ENCODE measurements at regions not wholly inside any gene's neighbourhood (a gene's known extent, or its start where the extent isn't known, plus 50 kb on each side); places are given as distances from the start of the nearest gene placed in this dataset.
"Not testable (repeated sequence)": the region's sequence is repeated elsewhere in the genome, so short reads cannot be mapped to it uniquely, and the experiment has no call there.

GRCh38 chr12:107597695-107598410 lies 87.7 kb upstream of the PWP1 start:
- DNase-seq (ENCODE audit: low read depth), result no peak
- H3K4me3 ChIP-seq (ENCODE audit: low read depth, low read length), result no peak overlapping the region
- TF ChIP-seq, protein P1, sequence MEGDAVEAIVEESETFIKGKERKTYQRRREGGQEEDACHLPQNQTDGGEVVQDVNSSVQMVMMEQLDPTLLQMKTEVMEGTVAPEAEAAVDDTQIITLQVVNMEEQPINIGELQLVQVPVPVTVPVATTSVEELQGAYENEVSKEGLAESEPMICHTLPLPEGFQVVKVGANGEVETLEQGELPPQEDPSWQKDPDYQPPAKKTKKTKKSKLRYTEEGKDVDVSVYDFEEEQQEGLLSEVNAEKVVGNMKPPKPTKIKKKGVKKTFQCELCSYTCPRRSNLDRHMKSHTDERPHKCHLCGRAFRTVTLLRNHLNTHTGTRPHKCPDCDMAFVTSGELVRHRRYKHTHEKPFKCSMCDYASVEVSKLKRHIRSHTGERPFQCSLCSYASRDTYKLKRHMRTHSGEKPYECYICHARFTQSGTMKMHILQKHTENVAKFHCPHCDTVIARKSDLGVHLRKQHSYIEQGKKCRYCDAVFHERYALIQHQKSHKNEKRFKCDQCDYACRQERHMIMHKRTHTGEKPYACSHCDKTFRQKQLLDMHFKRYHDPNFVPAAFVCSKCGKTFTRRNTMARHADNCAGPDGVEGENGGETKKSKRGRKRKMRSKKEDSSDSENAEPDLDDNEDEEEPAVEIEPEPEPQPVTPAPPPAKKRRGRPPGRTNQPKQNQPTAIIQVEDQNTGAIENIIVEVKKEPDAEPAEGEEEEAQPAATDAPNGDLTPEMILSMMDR (IDR thresholded peaks at IDR 0.05; ENCODE audit: insufficient read depth, low read depth, low read length), result no peak

GRCh38 chr12:107598906-107599305 lies 86.7 kb upstream of the PWP1 start:
- H3K4me3 ChIP-seq (ENCODE audit: low read depth, low read length), result no peak overlapping the region
- TF ChIP-seq, protein P1 (IDR thresholded peaks at IDR 0.05; ENCODE audit: insufficient read depth, low read depth, low read length), result no peak
- no peak for DNase-seq (ENCODE audit: low read depth)

DNA sequence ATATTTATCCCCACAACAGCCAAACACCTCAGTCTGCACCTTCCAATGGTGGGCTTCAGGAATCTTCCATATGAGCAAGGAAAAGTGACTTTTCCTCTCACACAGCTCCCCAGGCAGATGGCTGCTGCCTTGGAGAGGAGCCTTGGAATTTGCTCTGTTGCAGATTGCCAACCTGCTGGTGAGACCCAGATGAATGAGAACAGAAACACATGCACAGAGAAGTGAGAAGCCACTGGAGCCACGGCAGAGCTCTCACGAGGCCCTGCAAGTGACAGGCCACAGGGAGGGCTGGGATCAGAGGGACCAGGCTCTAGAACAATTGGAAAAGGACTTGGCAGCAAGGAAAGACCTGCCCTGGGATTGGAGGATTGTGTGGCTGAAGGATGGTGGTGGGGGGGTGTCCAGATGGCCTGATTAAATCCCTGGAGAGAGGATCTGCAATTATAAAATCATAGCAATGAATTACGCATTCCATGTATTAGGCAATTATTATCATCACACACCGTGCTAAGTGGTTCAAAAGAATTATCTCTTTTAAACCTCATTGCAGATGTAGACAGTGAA lies 84.9 kb upstream of the PWP1 start:
- DNase-seq (ENCODE audit: low read depth), result no peak
- TF ChIP-seq, protein P1 (IDR thresholded peaks at IDR 0.05; ENCODE audit: insufficient read depth, low read depth, low read length), result no peak
- H3K4me3 ChIP-seq (ENCODE audit: low read depth, low read length), result no peak overlapping the region

- no peak overlapping the region for H3K4me3 ChIP-seq (ENCODE audit: low read depth, low read length)
- TF ChIP-seq, protein P1 (IDR thresholded peaks at IDR 0.05; ENCODE audit: insufficient read depth, low read depth, low read length), result no peak
- DNase-seq (ENCODE audit: low read depth), result no peak
These were observed 83.2 kb upstream of the PWP1 start for GRCh38 chr12:107602446-107602845.

GRCh38 chr12:107605293-107605692 lies 80.3 kb upstream of the PWP1 start:
- TF ChIP-seq, protein P1 (IDR thresholded peaks at IDR 0.05; ENCODE audit: insufficient read depth, low read depth, low read length), result no peak
- no peak overlapping the region for H3K4me3 ChIP-seq (ENCODE audit: low read depth, low read length)
- DNase-seq (ENCODE audit: low read depth), result no peak

- TF ChIP-seq, protein P1 (IDR thresholded peaks at IDR 0.05; ENCODE audit: insufficient read depth, low read depth, low read length), result peak; percentile 94
- peak; percentile 76 for DNase-seq (ENCODE audit: low read depth)
- no peak overlapping the region for H3K4me3 ChIP-seq (ENCODE audit: low read depth, low read length)
These were observed 77.9 kb upstream of the PWP1 start for GRCh38 chr12:107607464-107608392.

- not testable (repeated sequence) for H3K4me3 ChIP-seq (ENCODE audit: low read depth, low read length); DNase-seq (ENCODE audit: low read depth)
These were observed 76.8 kb upstream of the PWP1 start for GRCh38 chr12:107608779-107609178.

Data from fibroblast of villous mesenchyme (primary cell).